ENCODE measurements at regions not wholly inside any gene's neighbourhood (a gene's known extent, or its start where the extent isn't known, plus 50 kb on each side); places are given as distances from the start of the nearest gene placed in this dataset.

GRCh38 chr2:156155319-156155718, 177.2 kb downstream of the NR4A2 start:
- TF ChIP-seq BCL11A (tag by site-specific recombination; IDR thresholded peaks at IDR 0.05; ENCODE audit: low read depth) (no peak), ZNF837 (tag by site-specific recombination; IDR thresholded peaks at IDR 0.05) (no peak), CTCF (tag by site-specific recombination; IDR thresholded peaks at IDR 0.05) (no peak), HOXA7 (CRISPR knock-in tag; IDR thresholded peaks at IDR 0.05; ENCODE audit: borderline replicate concordance) (no peak), GLIS1 (tag by site-specific recombination; IDR thresholded peaks at IDR 0.05) (no peak), ZNF660 (tag by site-specific recombination; IDR thresholded peaks at IDR 0.05) (no peak), YY2 (tag by site-specific recombination; IDR thresholded peaks at IDR 0.05) (no peak), ZNF140 (tag by site-specific recombination; IDR thresholded peaks at IDR 0.05) (no peak), IKZF3 (tag by site-specific recombination; IDR thresholded peaks at IDR 0.05) (no peak), ZBTB20 (tag by site-specific recombination; IDR thresholded peaks at IDR 0.05) (no peak), TCF7L2 (IDR thresholded peaks at IDR 0.05; ENCODE audit: borderline replicate concordance, low read depth, low read length) (no peak)
